AML-193 (cell line): ENCODE measurements at regions not wholly inside any gene's neighbourhood (a gene's known extent, or its start where the extent isn't known, plus 50 kb on each side); places are given as distances from the start of the nearest gene placed in this dataset.

ENCODE experiments used
- DNase-seq, 2 experiments: peaks; one replicate each; lab custom pipeline; 2025; lab: John Stamatoyannopoulos, UW

- DNase-seq: no peak
These were observed 69.9 kb upstream of the NKX1-1 start for GRCh38 chr4:1476140-1476513.

DNA sequence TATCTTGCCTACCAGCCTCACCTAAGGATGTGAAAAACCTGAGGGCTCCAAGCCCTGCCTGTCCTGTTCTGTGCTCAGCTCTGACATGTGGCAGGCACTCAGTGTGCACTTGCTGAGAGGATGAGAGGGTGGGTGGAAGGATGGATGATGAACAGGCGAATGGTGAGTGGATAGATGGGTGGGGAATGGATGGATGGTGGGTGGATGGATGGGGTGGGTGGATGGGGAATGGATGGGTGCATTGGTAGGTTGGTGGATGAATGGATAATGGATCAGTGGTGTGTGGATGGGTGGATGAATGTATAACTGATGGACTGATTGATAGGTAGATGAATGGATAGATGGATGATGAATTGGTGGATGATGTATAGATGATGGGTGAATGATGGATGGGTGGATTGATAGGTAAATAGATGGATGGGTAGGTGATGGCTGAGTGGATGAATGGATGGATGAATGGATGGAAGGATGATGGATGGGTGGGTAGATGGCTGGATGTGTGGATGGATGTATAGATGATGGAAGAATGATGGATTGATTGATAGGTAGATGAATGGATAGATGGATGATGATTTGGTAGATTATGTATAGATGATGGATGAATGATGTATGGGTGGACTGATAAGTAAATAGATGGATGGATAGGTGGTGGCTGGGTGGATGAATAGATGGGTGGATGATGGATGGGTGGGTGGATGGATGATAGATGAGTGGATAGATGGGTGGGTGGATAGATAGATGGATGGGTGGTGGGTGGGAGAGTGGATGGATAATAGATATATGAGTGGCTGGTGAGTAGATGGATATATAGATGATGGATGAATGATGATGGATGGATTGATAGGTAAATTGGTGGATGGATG is 69.3 kb upstream of the NKX1-1 start:
- no peak for DNase-seq

- DNase-seq: no peak
These were observed 68.2 kb upstream of the NKX1-1 start for GRCh38 chr4:1474126-1475090.

GRCh38 chr4:1473718-1474117 is 67.5 kb upstream of the NKX1-1 start:
- DNase-seq: no peak

DNA sequence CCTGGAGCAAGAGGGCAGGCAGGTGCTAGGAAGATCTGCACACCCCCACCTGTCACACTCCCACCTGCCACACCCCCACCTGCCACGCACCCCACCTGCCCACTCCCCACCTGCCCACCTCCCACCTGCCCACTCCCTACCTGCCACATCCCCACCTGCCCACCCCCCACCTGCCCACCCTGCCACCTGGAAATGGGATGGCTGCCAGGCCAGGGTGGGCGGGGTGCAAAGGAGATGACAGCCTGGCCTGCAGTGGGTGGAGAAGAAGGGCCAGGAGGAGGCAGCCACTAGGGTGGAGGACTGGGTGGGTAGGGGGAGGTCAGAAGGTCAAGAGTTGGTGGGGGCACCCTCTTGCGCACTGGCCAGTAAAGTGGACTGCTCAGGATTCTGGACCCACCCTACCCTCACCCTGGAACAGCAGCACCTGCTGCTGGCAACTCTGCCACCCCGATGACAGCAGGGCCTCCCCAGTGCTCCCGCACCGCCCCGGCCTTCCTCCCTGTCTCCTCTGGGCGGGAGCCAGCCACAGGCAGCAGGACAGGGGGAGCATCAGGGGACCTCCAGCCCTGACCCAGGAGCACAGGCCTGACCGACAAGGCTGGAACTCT is 66.8 kb upstream of the NKX1-1 start:
- DNase-seq: no peak

- DNase-seq: no peak
These were observed 66.0 kb upstream of the NKX1-1 start for GRCh38 chr4:1472148-1472797.

- no peak for DNase-seq
These were observed 65.4 kb upstream of the NKX1-1 start for GRCh38 chr4:1471443-1472147.

- no peak for DNase-seq
These were observed 64.7 kb upstream of the NKX1-1 start for GRCh38 chr4:1470816-1471442.

DNA sequence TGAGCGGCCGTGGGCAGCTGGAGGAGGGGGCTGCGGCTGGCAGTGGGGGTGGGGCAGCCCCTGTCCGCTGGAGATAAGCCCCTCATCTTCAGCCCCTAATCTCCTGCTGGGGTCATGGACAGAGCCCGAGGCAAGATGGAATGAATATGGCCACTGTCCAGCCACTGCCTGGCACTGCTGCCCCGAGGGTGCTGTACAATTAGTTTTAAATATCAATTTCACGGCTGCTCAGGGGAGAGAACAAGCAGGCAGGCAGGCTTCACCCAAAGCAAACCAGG is 64.1 kb upstream of the NKX1-1 start:
- no peak for DNase-seq

DNA sequence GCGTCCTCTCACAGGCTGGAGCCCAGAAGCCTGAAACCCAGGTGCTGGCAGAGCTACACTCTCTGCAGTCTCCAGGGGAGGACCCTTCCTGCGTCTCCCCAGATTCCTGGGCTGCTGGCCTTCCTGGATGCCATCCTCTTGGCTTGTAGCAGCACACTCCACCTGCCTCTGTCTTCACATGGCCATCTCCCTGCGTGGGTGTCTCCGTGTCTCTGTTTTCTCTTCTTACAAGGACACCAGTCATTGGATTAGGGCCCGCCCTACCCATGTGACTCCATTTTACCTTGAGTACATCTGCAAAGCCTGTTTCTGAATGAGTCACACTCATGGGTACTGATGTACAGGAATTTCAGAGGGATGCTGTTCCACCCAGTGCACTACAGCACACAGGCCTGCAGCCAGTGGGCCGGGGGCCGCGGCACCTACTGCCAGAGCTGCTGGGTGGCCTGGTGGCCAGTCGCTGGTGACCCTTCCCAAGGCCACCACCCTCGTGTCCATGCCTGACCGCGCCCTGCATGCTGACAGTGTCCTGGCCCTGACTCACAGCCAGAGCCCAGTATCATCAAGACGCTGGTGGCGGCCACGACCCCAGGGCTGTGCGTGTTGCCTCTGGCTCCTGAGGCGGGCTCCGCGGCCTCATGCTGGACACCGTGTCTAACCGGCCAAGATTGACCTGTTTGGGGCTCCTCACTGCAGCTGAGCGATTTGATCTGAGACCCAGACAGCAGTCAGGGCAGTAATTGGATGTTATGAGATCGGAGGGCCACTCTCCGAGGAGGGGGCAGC is 63.6 kb upstream of the NKX1-1 start:
- no peak for DNase-seq

- no peak for DNase-seq
These were observed 62.8 kb upstream of the NKX1-1 start for GRCh38 chr4:1469043-1469442.

DNA sequence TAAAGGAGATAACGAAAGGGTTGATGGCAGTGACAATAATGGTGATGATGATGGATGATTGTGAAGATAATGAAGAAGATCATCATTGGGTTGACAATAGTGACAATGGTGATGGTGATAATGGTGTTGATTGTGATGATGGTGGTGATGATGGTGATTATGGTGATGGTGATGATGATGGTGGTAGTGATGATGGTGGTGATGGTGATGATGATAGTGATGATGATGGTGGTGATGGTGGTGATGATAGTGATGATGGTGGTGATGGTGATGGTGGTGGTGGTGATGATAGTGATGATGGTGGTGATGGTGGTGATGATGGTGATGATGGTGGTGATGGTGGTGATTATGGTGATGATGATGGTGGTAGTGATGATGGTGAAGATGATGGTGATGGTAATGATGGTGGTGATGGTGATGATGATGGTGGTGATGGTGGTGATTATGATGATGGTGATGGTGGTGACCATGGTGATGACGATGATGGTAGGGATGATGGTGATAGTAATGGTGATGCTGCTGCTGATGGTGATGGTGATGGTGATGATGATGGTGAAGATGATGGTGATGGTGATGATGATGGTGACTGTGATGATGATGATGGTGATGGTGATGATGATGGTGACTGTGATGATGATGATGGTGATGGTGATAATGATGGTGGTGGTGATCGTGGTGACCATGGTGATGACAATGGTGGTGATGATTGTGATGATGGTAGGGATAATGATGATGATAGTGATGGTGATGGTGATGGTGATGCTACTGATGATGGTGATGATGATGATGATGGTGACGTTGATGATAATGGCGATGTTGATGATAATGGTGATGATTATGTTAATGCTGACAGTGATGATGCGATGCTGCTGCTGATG is 61.6 kb upstream of the NKX1-1 start:
- no peak for DNase-seq

- no peak for DNase-seq
These were observed 60.6 kb upstream of the NKX1-1 start for GRCh38 chr4:1466863-1467165.

- DNase-seq: no peak
These were observed 60.0 kb upstream of the NKX1-1 start for GRCh38 chr4:1466034-1466862.

- no peak for DNase-seq
These were observed 59.2 kb upstream of the NKX1-1 start for GRCh38 chr4:1465173-1466033.

GRCh38 chr4:1464581-1465171 is 58.4 kb upstream of the NKX1-1 start:
- DNase-seq: no peak

- DNase-seq: no peak
These were observed 57.8 kb upstream of the NKX1-1 start for GRCh38 chr4:1463927-1464540.
